HG03066 (cell line): ENCODE measurements at regions not wholly inside any gene's neighbourhood (a gene's known extent, or its start where the extent isn't known, plus 50 kb on each side); places are given as distances from the start of the nearest gene placed in this dataset.

ENCODE experiments used
- ATAC-seq: cut with Tn5 transposase; IDR thresholded peaks from one replicate; pipeline ENCODE4 v1.9.1; 2021; ENCODE audit warnings: low read depth; ENCODE audit not compliant: unreplicated experiment

DNA sequence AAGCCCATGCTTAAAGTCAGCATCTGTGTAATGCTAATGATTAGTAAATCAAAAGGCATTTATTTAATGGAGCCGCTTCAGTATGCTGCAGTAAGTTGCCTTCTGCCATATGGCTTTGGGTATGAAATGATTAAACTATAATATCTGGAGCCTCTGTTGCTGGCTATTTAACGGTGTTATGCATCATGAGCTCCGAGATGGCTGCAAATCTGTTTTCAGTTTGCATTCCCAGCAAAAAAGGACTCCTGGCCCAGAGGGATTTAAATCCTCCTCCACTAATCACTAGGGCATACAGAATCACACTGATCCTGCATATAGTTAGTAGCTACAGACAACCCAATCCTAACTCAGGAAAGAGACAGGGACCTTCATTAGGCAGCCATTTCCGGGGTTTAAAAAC is 171.5 kb upstream of the EEA1 start:
- ATAC-seq = no peak

GRCh38 chr12:93101367-93101766 is 172.3 kb upstream of the EEA1 start:
- ATAC-seq = no peak

GRCh38 chr12:93102312-93102711 is 173.2 kb upstream of the EEA1 start:
- ATAC-seq = no peak

DNA sequence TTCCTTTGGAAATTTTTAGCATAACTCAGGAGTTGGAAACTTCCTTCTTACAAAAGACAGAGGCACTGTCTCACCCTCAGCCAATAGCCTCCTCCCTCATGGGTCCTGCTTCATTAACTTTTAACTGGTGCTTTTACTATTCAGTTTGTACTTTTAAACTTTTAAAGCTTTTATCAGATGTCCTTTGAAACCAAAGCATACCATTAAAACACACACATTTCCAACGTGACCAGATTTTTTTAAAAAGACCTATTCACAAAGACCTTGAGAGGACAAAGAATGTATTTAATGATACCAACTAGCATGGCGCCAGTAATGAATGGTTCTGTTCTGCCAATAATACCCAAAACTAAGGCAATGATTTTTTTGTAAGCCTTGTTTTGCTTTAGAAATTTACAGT is 173.6 kb upstream of the EEA1 start:
- ATAC-seq = no peak

DNA sequence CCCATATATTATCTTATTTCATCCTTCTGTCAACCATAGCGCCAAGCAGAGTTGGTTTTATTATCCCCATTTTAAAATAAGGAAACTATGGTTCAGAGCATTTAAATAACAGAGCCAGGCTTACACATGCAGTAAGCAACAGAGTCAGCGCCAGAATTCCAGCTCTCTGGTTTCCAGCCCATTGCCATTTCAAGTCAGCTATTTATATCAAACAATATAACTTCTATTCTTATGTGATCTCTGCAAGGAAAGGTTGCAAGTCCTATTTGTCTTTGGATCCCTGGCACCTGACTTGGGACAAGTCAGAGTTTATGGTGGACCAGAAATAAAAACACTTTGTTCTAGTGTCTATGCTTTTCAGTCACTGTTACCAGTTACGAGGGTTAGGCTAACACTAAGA is 174.1 kb upstream of the EEA1 start:
- no peak for ATAC-seq

- no peak for ATAC-seq
Observed at GRCh38 chr12:93104535-93104934, 175.4 kb upstream of the EEA1 start.

DNA sequence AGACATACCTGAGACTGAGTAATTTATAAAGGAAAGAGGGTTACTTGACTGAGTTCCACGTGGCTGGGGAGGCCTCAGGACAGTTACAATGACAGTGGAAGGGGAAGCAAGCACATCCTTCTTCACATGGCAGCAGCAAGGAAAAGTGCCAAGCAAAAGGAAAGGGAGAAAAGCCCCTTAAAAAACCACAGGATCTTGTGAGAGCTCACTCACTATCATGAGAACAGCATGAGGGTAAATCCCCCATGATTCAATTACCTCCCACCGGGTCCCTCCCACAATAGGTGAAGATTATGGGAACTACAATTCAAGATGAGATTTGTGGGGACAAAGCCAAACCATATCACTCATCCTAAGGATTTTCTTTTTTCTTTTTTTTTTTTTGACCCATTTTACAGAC is 177.8 kb upstream of the EEA1 start:
- no peak for ATAC-seq

GRCh38 chr12:93107514-93108312 is 178.6 kb upstream of the EEA1 start:
- no peak for ATAC-seq

DNA sequence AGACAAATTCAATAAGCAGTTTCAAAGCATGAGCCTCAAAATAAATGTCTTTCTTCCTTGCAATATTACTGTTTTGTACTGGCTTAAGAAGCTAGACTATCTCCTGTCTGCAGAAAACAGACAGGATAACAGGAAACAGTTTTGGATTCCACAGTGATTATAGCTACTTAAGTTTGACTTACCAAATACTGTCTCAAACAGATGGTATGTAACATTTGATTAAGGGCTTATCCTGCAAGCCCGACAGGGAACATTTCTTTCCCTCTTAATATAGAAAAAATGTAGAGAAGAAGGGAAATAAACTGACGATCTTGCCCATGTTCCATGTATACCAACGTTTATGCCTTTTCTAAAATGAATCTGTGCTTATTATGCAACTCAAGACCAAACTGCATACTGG is 179.9 kb upstream of the EEA1 start:
- no peak for ATAC-seq

- ATAC-seq = no peak
Observed at GRCh38 chr12:93109551-93110203, 180.6 kb upstream of the EEA1 start.

GRCh38 chr12:93111773-93112172 is 182.7 kb upstream of the EEA1 start:
- no peak for ATAC-seq

GRCh38 chr12:93113317-93114006 is 184.4 kb upstream of the EEA1 start:
- no peak for ATAC-seq

DNA sequence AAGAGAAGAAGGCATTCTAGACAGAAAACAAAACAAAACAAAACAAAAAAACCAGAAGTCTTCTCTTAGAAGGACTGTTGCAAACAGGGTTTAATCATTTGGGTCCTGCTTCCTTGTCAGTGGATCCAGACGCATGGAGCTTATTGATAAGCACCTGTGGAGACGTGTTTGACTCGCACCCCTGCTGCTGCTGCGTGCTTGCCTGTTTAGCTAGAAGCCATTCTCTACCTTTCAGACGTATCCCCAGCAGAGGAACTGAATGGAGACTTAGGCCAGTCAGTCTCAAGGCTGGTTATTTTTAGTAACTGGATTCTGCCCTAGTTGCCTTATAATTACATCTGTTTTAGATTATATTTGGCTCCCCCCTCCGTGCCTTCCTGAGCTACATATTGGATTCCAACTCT is 186.1 kb upstream of the EEA1 start:
- no peak for ATAC-seq

DNA sequence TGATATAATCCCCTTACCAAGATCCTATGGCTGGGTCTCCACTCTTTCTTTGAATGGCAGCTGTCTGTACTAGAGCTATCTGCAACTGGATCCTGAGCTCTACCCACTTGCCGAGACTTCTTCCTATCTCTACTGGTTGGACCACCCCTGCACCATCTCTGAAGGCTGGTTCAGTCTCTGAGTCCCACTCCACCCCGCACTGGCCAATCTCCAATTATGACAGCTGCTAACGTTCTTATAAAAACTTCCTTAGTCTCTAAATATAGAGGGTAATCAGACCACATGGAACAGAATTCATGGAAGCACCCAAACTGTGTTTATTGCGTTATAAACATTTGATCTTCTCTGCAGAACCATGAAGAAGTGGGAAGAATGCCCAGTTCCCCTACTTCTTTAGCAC is 186.6 kb upstream of the EEA1 start:
- ATAC-seq = no peak

GRCh38 chr12:93116632-93117031 is 187.5 kb upstream of the EEA1 start:
- no peak for ATAC-seq

DNA sequence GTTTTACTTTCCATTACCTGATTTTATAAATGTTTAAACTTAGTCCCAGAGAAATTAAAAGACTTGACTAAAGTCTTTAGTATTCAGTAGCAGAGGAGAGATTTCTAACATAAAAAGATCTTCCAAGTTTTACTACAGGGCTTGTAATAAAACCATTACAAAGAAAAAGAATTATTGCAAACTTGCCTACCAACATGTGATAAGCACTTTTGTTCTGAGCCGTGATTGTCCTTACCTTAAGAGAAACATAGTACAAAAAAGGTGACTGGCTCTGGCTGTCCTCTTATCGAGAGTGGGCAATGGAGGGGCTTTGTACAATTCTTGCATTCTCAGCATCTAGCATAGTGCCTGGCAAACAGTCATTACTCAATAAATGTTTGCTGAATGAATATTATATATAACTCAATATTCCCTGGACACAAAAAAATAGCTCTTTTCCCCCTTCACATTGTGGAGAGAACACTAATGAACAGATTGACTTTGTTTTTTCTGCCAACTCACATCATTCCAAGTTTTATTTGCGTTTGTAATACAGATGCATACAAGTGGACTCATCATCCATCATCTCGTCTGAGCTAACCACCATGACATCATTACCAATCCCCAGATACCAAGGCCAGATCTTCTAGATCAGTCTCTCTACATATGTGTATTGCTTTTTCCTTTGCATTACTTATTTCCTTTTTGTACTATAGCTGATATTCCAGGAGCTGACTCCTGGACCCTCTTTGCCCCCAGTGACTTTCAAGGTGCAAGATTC is 192.8 kb upstream of the EEA1 start:
- no peak for ATAC-seq

DNA sequence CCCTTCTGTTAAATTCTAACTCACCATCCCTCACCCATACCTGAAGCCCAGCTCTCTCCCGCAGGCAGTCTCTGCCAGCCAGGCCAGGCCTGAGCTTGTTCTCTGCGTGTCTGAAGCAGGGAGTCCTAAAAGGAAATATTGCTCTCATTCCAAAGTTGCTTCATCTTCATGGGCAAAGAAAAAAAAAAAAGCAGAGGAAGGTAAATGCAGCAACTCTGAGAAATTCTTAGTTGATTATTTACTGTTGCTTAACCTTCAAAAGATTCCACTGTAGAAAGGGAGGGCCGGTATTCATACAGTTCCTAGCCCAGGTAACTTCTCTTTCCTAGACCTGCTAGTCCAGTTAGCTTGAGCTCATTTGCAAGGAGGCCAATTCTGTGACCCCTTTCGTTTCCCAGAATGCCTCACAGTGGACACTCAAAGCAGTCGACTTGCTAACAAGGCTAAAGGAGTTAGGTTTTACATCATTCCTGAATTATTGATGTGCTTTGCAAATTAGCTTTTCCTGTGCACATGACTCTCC is 193.5 kb upstream of the EEA1 start:
- no peak for ATAC-seq

GRCh38 chr12:93125126-93125525 is 196.0 kb upstream of the EEA1 start:
- no peak for ATAC-seq

GRCh38 chr12:93126069-93126474 is 197.0 kb upstream of the EEA1 start:
- ATAC-seq = peak; percentile 62

DNA sequence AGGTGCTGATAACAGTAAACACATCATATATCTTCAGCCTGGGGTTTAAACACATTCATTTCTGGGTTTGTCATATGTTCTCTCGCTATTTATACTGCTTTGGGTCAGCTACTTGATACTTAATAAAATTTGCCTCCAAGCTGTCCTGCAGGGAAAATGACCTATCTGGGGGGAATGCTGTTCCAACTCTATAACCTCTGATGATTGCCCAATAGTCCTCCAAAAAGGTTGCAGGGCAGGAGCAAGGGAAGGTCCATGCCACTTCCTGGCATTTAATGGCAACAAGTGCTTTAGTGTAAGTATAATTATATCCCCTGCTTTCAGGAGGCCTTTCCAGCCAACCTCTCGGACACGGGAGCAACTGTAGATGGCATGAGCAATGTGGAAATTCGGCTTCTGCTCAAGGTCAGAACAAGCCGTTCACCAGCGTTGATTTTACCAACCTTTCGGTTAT is 198.0 kb upstream of the EEA1 start:
- ATAC-seq = no peak
